ENCODE measurements at regions not wholly inside any gene's neighbourhood (a gene's known extent, or its start where the extent isn't known, plus 50 kb on each side); places are given as distances from the start of the nearest gene placed in this dataset.

- no peak for TF ChIP-seq POLR2A (IDR thresholded peaks at IDR 0.05)
- TF ChIP-seq, protein P1, sequence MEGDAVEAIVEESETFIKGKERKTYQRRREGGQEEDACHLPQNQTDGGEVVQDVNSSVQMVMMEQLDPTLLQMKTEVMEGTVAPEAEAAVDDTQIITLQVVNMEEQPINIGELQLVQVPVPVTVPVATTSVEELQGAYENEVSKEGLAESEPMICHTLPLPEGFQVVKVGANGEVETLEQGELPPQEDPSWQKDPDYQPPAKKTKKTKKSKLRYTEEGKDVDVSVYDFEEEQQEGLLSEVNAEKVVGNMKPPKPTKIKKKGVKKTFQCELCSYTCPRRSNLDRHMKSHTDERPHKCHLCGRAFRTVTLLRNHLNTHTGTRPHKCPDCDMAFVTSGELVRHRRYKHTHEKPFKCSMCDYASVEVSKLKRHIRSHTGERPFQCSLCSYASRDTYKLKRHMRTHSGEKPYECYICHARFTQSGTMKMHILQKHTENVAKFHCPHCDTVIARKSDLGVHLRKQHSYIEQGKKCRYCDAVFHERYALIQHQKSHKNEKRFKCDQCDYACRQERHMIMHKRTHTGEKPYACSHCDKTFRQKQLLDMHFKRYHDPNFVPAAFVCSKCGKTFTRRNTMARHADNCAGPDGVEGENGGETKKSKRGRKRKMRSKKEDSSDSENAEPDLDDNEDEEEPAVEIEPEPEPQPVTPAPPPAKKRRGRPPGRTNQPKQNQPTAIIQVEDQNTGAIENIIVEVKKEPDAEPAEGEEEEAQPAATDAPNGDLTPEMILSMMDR (IDR thresholded peaks at IDR 0.05): no peak
- no peak for ATAC-seq
- Histone ChIP-seq H3K4me1 (no peaks in the 10 kb centered on the region), H3K27me3 (no peaks in the 10 kb centered on the region), H3K36me3 (replicated peaks in 1 of 2; ENCODE audit: insufficient read depth in 1 of 2, low read depth in 2 of 2) (no peaks in the 10 kb centered on the region), H3K9me3 (no peaks in the 10 kb centered on the region), H3K27ac (no peak overlapping the region), H3K4me3 (no peak overlapping the region)
- WGBS, 2 donors: 79 to 88% methylated on average over 2 of the region's 2 CpGs
- no peak for DNase-seq
- intact Hi-C loops (cut with DNase I): no loop called here
Observed at GRCh38 chr10:31596765-31597164, 277.7 kb downstream of the ZEB1 start.

GRCh38 chr10:31595992-31596391, 277.0 kb downstream of the ZEB1 start:
- ATAC-seq: no peak
- DNase-seq: no peak
- intact Hi-C loops (cut with DNase I): no loop called here
- Histone ChIP-seq H3K27ac (no peak overlapping the region), H3K36me3 (replicated peaks in 1 of 2; ENCODE audit: insufficient read depth in 1 of 2, low read depth in 2 of 2) (no peaks in the 10 kb centered on the region), H3K4me1 (no peaks in the 10 kb centered on the region), H3K9me3 (no peaks in the 10 kb centered on the region), H3K27me3 (no peaks in the 10 kb centered on the region), H3K4me3 (no peak overlapping the region)
- TF ChIP-seq, protein P1 (IDR thresholded peaks at IDR 0.05): no peak
- no peak for TF ChIP-seq POLR2A (IDR thresholded peaks at IDR 0.05)
- WGBS, 2 donors: 74% methylated on average over 3 of the region's 3 CpGs

GRCh38 chr10:31594347-31594873, 275.4 kb downstream of the ZEB1 start:
- no peaks in the 10 kb centered on the region for H3K27me3 ChIP-seq
- no peak overlapping the region for H3K4me3 ChIP-seq
- WGBS, 2 donors: 80 to 97% methylated on average over 1 of the region's 1 CpG
- H3K27ac ChIP-seq: no peak overlapping the region
- no peaks in the 10 kb centered on the region for H3K36me3 ChIP-seq (replicated peaks in 1 of 2; ENCODE audit: insufficient read depth in 1 of 2, low read depth in 2 of 2)
- H3K4me1 ChIP-seq: no peaks in the 10 kb centered on the region
- DNase-seq: no peak
- no peak for TF ChIP-seq POLR2A (IDR thresholded peaks at IDR 0.05)
- TF ChIP-seq, protein P1 (IDR thresholded peaks at IDR 0.05): no peak
- intact Hi-C loops (cut with DNase I): no loop called here
- H3K9me3 ChIP-seq: no peaks in the 10 kb centered on the region
- no peak for ATAC-seq

DNA sequence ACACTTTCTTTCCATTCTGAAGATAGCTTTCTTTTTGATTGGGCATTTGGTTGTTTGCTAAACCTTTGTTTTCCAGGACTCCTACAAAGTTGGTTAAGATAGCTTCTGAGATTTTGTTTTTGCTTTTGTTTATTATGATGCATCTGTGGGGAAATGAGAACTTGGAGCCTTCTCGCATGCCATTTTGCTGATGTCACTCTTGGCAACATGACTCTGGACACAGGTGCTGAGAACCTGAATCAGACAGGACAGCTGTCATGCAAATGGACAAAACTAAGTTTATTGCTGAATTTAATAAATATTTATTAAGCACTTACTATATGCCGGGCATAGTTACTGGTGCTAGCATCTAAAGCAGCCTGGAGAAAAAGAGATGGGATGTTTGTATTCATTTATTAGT, 274.1 kb downstream of the ZEB1 start:
- Histone ChIP-seq H3K4me3 (no peak overlapping the region), H3K27me3 (no peaks in the 10 kb centered on the region), H3K36me3 (replicated peaks in 1 of 2; ENCODE audit: insufficient read depth in 1 of 2, low read depth in 2 of 2) (no peaks in the 10 kb centered on the region), H3K27ac (no peak overlapping the region), H3K4me1 (no peaks in the 10 kb centered on the region), H3K9me3 (no peaks in the 10 kb centered on the region)
- TF ChIP-seq, protein P1 (IDR thresholded peaks at IDR 0.05): no peak
- TF ChIP-seq POLR2A (IDR thresholded peaks at IDR 0.05): no peak
- ATAC-seq: no peak
- intact Hi-C loops (cut with DNase I): no loop called here
- 68 to 71% methylated on average over 2 of the region's 2 CpGs for WGBS, 2 donors
- DNase-seq: no peak

GRCh38 chr10:31591569-31591968, 272.6 kb downstream of the ZEB1 start:
- ATAC-seq: no peak
- no peak overlapping the region for H3K4me3 ChIP-seq
- H3K9me3 ChIP-seq: no peaks in the 10 kb centered on the region
- no peaks in the 10 kb centered on the region for H3K36me3 ChIP-seq (replicated peaks in 1 of 2; ENCODE audit: insufficient read depth in 1 of 2, low read depth in 2 of 2)
- intact Hi-C loops (cut with DNase I): no loop called here
- no peaks in the 10 kb centered on the region for H3K27me3 ChIP-seq
- TF ChIP-seq, protein P1 (IDR thresholded peaks at IDR 0.05): no peak
- no peak for TF ChIP-seq POLR2A (IDR thresholded peaks at IDR 0.05)
- DNase-seq: no peak
- H3K4me1 ChIP-seq: no peaks in the 10 kb centered on the region
- no peak overlapping the region for H3K27ac ChIP-seq

Data from body of pancreas (tissue), 4 donors.